NOMO-1 treated with dmso at 0.1 percent for 144 hours (cell line): ENCODE measurements at regions not wholly inside any gene's neighbourhood (a gene's known extent, or its start where the extent isn't known, plus 50 kb on each side); places are given as distances from the start of the nearest gene placed in this dataset.
"Not testable (repeated sequence)": the region's sequence is repeated elsewhere in the genome, so short reads cannot be mapped to it uniquely, and the experiment has no call there.

ENCODE experiments used
- DNase-seq: peaks from one replicate; lab custom pipeline; 2025; ENCODE audit not compliant: unreplicated experiment; lab: John Stamatoyannopoulos, UW

- no peak for DNase-seq
Measured at GRCh38 chr6:167748458-167749379, 78.0 kb upstream of the AFDN start.

GRCh38 chr6:167750956-167751358, 75.8 kb upstream of the AFDN start:
- no peak for DNase-seq

- no peak for DNase-seq
Measured at GRCh38 chr6:167751579-167752115, 75.1 kb upstream of the AFDN start.

- DNase-seq = not testable (repeated sequence)
Measured at GRCh38 chr6:167753281-167753680, 73.4 kb upstream of the AFDN start.

- no peak for DNase-seq
Measured at GRCh38 chr6:167754691-167755090, 72.0 kb upstream of the AFDN start.

- no peak for DNase-seq
Measured at GRCh38 chr6:167755461-167755860, 71.2 kb upstream of the AFDN start.

- no peak for DNase-seq
Measured at GRCh38 chr6:167756597-167756996, 70.1 kb upstream of the AFDN start.

- DNase-seq = no peak
Measured at GRCh38 chr6:167757249-167757648, 69.5 kb upstream of the AFDN start.

- DNase-seq = no peak
Measured at GRCh38 chr6:167757821-167758220, 68.9 kb upstream of the AFDN start.

- no peak for DNase-seq
Measured at GRCh38 chr6:167758309-167759023, 68.2 kb upstream of the AFDN start.

GRCh38 chr6:167759206-167759605, 67.5 kb upstream of the AFDN start:
- DNase-seq = no peak

GRCh38 chr6:167759912-167760311, 66.8 kb upstream of the AFDN start:
- DNase-seq = no peak

- DNase-seq = no peak
Measured at GRCh38 chr6:167760979-167761793, 65.5 kb upstream of the AFDN start.

- no peak for DNase-seq
Measured at GRCh38 chr6:167761794-167762258, 64.9 kb upstream of the AFDN start.

- no peak for DNase-seq
Measured at GRCh38 chr6:167762259-167762962, 64.3 kb upstream of the AFDN start.

- DNase-seq = no peak
Measured at GRCh38 chr6:167763056-167763944, 63.4 kb upstream of the AFDN start.

GRCh38 chr6:167764215-167764614, 62.5 kb upstream of the AFDN start:
- no peak for DNase-seq

GRCh38 chr6:167764713-167765479, 61.8 kb upstream of the AFDN start:
- no peak for DNase-seq
